ENCODE measurements at regions not wholly inside any gene's neighbourhood (a gene's known extent, or its start where the extent isn't known, plus 50 kb on each side); places are given as distances from the start of the nearest gene placed in this dataset.
A peak's percentile ranks its signal among the peaks of the same experiment; 100 is the strongest.

DNA sequence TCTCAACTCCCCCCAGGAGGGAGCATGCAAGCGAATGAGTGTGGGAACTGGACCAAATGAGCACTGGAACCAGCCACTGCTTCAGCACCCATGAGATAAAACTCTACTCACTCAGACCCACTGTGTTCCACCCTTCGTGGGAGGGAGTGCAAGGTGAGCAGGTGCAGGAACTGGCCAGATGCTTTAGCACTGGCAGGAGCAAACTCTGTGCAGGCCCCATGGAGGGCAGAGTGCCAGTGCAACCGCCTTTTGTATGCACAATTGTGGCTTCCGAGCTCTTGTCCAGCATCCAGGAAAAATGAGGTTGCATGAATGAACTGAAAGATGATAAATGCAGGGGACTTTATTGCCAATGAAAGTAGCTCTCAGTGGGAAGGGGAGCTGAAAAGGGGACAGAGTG lies 67.4 kb upstream of the CCDC112 start:
- H3K4me1 ChIP-seq (ENCODE audit: control insufficient read depth in 1 of 2, insufficient read depth in 2 of 2, low read length in 2 of 2), result peaks cover 0 to 4% of the 10 kb centered on the region in 2 donors
- H3K9ac ChIP-seq (ENCODE audit: low read depth in 1 of 2, low read length in 2 of 2), result no peak overlapping the region
- no peaks in the 10 kb centered on the region for H3K36me3 ChIP-seq (ENCODE audit: control insufficient read depth in 1 of 2, insufficient read depth in 2 of 2, low read length in 2 of 2)
- no peak overlapping the region for H3K4me3 ChIP-seq (ENCODE audit: low read depth in 1 of 2, low read length in 2 of 2)
- H3K27me3 ChIP-seq (ENCODE audit: control insufficient read depth in 1 of 2, insufficient read depth in 2 of 2, low read length in 2 of 2), result no peaks in the 10 kb centered on the region
- H3K27ac ChIP-seq (ENCODE audit: low read depth, low read length), result no peak overlapping the region
- H3K9me3 ChIP-seq (ENCODE audit: control insufficient read depth in 1 of 2, low read length in 2 of 2), result no peaks in the 10 kb centered on the region

DNA sequence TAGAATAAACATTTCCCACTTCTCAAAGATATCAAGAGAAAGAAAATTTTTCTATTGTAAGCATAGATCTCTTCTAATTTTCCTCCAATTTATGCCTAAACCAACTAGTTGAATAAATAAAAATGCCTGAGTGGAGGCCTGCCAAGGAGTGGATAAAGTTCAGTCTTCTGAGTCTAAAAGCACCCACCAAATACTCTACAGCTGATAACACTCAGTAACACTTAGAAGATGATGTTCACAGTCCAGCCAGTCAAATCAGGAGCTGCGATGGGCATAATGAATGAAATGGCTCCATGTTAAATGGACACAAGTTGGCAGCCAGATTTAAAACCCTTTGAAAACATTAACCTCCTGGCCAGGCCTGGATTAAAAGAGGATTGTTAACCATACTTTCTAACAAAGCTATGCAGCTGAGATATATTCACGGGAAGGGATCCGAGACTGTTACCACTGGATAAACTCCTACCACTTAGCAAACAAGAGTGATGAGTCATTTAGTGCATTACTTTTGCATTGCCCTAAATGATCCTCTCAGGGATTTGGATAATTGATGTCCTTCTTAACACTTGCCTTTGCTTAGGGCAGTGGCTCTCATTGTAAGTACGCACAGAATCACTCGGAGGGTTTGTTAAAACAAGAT lies 63.7 kb upstream of the CCDC112 start:
- H3K9ac ChIP-seq (ENCODE audit: low read depth in 1 of 2, low read length in 2 of 2), result no peak overlapping the region
- H3K36me3 ChIP-seq (ENCODE audit: control insufficient read depth in 1 of 2, insufficient read depth in 2 of 2, low read length in 2 of 2), result no peaks in the 10 kb centered on the region
- H3K27me3 ChIP-seq (ENCODE audit: control insufficient read depth in 1 of 2, insufficient read depth in 2 of 2, low read length in 2 of 2), result no peaks in the 10 kb centered on the region
- H3K9me3 ChIP-seq (ENCODE audit: control insufficient read depth in 1 of 2, low read length in 2 of 2), result no peaks in the 10 kb centered on the region
- no peak overlapping the region for H3K27ac ChIP-seq (ENCODE audit: low read depth, low read length)
- H3K4me3 ChIP-seq (ENCODE audit: low read depth in 1 of 2, low read length in 2 of 2), result no peak overlapping the region
- H3K4me1 ChIP-seq (ENCODE audit: control insufficient read depth in 1 of 2, insufficient read depth in 2 of 2, low read length in 2 of 2), result peaks cover 0 to 4% of the 10 kb centered on the region in 2 donors

DNA sequence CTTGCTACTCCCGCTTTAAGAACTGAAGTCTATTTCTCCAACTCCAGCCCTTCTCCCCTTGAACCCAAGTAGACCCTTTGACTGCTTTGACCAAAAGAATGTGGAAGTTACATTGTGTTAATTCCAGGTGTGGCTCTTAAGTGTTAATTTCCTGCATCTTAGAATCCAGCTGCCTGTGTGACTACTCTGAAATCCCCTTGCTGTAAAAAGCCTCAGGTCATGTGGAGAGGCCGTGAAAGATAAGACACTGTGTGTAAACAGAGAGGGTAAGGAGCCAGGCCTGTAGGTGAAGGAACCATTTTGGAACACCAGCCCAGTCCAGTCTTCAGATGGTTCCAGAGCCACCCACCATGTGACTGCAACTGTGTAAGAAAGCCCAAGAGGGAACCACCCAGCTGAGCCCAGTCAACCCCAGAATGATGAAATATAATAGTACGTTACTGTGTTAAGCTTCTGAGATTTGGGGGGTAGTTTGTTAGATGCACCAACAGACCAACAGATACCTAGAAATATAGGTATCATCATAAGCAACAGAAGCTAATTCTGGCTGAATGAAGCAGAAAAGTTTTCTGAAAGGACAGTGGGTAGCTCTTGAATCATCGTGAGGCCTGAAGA lies 59.4 kb upstream of the CCDC112 start:
- Histone ChIP-seq H3K36me3 (ENCODE audit: control insufficient read depth in 1 of 2, insufficient read depth in 2 of 2, low read length in 2 of 2) (no peaks in the 10 kb centered on the region), H3K4me3 (ENCODE audit: low read depth in 1 of 2, low read length in 2 of 2) (no peak overlapping the region), H3K9ac (ENCODE audit: low read depth in 1 of 2, low read length in 2 of 2) (no peak overlapping the region), H3K4me1 (ENCODE audit: control insufficient read depth in 1 of 2, insufficient read depth in 2 of 2, low read length in 2 of 2) (peaks cover 0 to 18% of the 10 kb centered on the region in 2 donors), H3K9me3 (ENCODE audit: control insufficient read depth in 1 of 2, low read length in 2 of 2) (no peaks in the 10 kb centered on the region), H3K27me3 (ENCODE audit: control insufficient read depth in 1 of 2, insufficient read depth in 2 of 2, low read length in 2 of 2) (no peaks in the 10 kb centered on the region), H3K27ac (ENCODE audit: low read depth, low read length) (no peak overlapping the region)

DNA sequence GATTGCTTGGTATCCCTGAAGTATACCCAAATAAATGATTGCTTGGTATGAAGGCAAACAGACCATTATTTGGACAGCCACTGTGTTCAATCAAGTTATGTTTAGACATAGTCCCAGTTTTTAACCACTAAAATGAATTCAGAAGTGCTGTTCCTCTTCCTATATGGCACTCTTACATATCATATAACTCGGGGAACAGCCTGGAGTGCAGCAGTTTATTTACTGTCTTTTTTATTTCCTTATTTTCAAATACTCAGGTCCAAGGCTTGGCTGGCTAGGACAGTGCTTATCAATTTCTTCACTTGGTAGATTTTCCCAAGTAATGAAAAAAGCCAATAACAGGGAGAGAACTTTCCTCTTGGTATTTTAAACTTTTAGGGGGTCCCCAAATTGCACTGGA lies 58.6 kb upstream of the CCDC112 start:
- H3K9me3 ChIP-seq (ENCODE audit: control insufficient read depth in 1 of 2, low read length in 2 of 2), result no peaks in the 10 kb centered on the region
- peaks cover 0 to 18% of the 10 kb centered on the region in 2 donors for H3K4me1 ChIP-seq (ENCODE audit: control insufficient read depth in 1 of 2, insufficient read depth in 2 of 2, low read length in 2 of 2)
- no peak overlapping the region for H3K4me3 ChIP-seq (ENCODE audit: low read depth in 1 of 2, low read length in 2 of 2)
- no peak overlapping the region for H3K9ac ChIP-seq (ENCODE audit: low read depth in 1 of 2, low read length in 2 of 2)
- H3K36me3 ChIP-seq (ENCODE audit: control insufficient read depth in 1 of 2, insufficient read depth in 2 of 2, low read length in 2 of 2), result no peaks in the 10 kb centered on the region
- no peak overlapping the region for H3K27ac ChIP-seq (ENCODE audit: low read depth, low read length)
- no peaks in the 10 kb centered on the region for H3K27me3 ChIP-seq (ENCODE audit: control insufficient read depth in 1 of 2, insufficient read depth in 2 of 2, low read length in 2 of 2)

DNA sequence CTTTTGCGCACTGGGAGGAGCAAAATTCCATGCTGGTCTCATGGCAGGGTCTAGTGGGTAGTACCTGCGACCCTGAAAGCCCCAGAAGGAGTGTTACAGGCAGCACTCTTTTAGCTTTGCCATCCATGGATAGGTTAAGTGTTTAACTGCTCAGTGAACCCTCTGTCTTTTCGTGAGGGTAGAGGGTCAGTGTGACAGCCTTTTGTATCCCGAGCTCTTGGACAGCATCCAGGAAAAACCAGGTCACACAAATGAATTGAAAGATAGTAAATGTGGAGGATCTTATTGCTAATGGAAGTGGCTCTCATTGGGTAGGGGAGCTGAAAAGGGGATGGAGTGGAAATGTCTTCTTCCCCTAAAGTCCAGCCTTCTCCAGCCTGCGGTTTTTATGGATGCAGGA lies 57.8 kb upstream of the CCDC112 start:
- H3K27me3 ChIP-seq (ENCODE audit: control insufficient read depth in 1 of 2, insufficient read depth in 2 of 2, low read length in 2 of 2), result no peaks in the 10 kb centered on the region
- H3K4me3 ChIP-seq (ENCODE audit: low read depth in 1 of 2, low read length in 2 of 2), result no peak overlapping the region
- no peak overlapping the region for H3K9ac ChIP-seq (ENCODE audit: low read depth in 1 of 2, low read length in 2 of 2)
- no peaks in the 10 kb centered on the region for H3K9me3 ChIP-seq (ENCODE audit: control insufficient read depth in 1 of 2, low read length in 2 of 2)
- H3K36me3 ChIP-seq (ENCODE audit: control insufficient read depth in 1 of 2, insufficient read depth in 2 of 2, low read length in 2 of 2), result no peaks in the 10 kb centered on the region
- no peak overlapping the region for H3K27ac ChIP-seq (ENCODE audit: low read depth, low read length)
- peaks cover 0 to 26% of the 10 kb centered on the region in 2 donors for H3K4me1 ChIP-seq (ENCODE audit: control insufficient read depth in 1 of 2, insufficient read depth in 2 of 2, low read length in 2 of 2)

DNA sequence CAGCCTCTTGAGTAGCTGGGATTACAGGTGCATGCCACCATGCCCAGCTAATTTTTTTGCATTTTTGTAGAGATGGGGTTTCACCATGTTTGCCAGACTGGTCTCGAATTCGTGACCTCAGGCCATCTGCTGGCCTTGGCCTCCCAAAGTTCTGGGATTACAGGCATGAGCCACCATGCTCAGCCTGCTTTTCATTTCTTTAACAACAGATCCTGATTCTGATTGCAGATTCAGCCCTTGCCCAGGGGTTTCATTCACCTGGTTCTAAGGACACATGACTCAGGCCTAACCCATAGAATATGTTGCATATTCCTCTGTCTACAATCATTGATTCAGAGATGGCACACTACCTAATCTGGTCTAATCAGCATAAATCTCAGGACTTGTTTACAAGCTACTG lies 56.1 kb upstream of the CCDC112 start:
- no peak overlapping the region for H3K9ac ChIP-seq (ENCODE audit: low read depth in 1 of 2, low read length in 2 of 2)
- no peak overlapping the region for H3K4me3 ChIP-seq (ENCODE audit: low read depth in 1 of 2, low read length in 2 of 2)
- no peaks in the 10 kb centered on the region for H3K27me3 ChIP-seq (ENCODE audit: control insufficient read depth in 1 of 2, insufficient read depth in 2 of 2, low read length in 2 of 2)
- no peaks in the 10 kb centered on the region for H3K36me3 ChIP-seq (ENCODE audit: control insufficient read depth in 1 of 2, insufficient read depth in 2 of 2, low read length in 2 of 2)
- H3K9me3 ChIP-seq (ENCODE audit: control insufficient read depth in 1 of 2, low read length in 2 of 2), result no peaks in the 10 kb centered on the region
- no peak overlapping the region for H3K27ac ChIP-seq (ENCODE audit: low read depth, low read length)
- H3K4me1 ChIP-seq (ENCODE audit: control insufficient read depth in 1 of 2, insufficient read depth in 2 of 2, low read length in 2 of 2), result peaks cover 12 to 35% of the 10 kb centered on the region in 2 donors

DNA sequence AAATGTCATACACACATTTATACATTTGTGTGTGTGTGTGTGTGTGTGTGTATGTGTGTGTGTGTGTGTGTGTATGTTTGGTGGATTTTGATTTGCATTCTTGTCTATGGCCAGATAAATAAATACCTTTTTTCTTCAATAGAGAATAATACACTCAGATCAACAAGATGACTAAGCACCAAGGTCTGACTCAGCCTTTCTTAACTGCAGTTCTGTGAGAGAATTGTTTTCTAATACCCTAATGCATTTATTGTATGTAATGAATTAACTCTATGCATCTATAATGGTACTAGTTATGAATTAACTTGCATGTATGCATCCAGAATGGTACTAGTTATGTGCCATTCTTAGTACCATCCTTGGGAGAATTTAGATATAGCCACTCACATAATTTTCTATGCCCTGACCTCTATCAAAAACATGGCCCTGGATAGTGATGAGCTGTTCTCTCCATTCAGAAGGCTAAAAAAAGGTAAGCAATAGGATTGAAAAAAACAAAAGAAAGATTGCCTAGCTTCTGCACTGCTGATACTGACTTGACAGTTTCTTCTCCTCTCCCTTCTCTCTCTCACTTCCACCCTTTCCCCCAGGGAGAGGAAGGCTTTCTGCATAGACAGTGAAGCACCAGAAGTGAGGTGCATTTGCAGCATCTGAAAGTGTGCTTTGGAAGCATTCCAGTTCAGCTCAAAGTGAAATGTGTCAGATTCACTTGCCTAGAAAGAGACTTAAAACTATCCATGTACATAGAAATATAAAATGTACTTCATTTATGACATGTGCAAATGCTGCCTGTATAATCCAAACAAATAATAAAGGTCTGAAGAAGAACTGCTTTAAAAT lies 55.1 kb upstream of the CCDC112 start:
- no peaks in the 10 kb centered on the region for H3K27me3 ChIP-seq (ENCODE audit: control insufficient read depth in 1 of 2, insufficient read depth in 2 of 2, low read length in 2 of 2)
- no peak overlapping the region for H3K9ac ChIP-seq (ENCODE audit: low read depth in 1 of 2, low read length in 2 of 2)
- H3K4me1 ChIP-seq (ENCODE audit: control insufficient read depth in 1 of 2, insufficient read depth in 2 of 2, low read length in 2 of 2), result peaks cover 12 to 35% of the 10 kb centered on the region in 2 donors
- H3K27ac ChIP-seq (ENCODE audit: low read depth, low read length), result no peak overlapping the region
- no peaks in the 10 kb centered on the region for H3K36me3 ChIP-seq (ENCODE audit: control insufficient read depth in 1 of 2, insufficient read depth in 2 of 2, low read length in 2 of 2)
- H3K4me3 ChIP-seq (ENCODE audit: low read depth in 1 of 2, low read length in 2 of 2), result no peak overlapping the region
- no peaks in the 10 kb centered on the region for H3K9me3 ChIP-seq (ENCODE audit: control insufficient read depth in 1 of 2, low read length in 2 of 2)

DNA sequence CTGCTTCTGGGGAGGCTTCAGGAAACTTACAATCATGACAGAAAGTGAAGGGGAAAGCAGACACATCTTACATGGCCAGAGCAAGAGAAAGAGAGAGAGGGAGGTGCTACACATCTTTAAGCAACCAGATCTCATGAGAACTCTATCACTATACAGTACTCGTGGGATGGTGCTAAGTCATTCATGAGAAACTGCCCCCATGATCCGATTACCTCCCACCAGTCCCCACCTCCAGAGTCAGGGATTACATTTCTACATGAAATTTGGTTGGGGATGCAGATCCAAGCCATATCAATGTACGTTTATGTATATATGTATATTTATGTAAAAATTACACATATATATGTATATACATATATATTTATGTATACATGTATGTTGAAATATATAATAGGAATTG lies 54.4 kb upstream of the CCDC112 start:
- Histone ChIP-seq H3K4me3 (ENCODE audit: low read depth in 1 of 2, low read length in 2 of 2) (no peak overlapping the region), H3K4me1 (ENCODE audit: control insufficient read depth in 1 of 2, insufficient read depth in 2 of 2, low read length in 2 of 2) (peaks cover 12 to 38% of the 10 kb centered on the region in 2 donors), H3K9me3 (ENCODE audit: control insufficient read depth in 1 of 2, low read length in 2 of 2) (no peaks in the 10 kb centered on the region), H3K27me3 (ENCODE audit: control insufficient read depth in 1 of 2, insufficient read depth in 2 of 2, low read length in 2 of 2) (no peaks in the 10 kb centered on the region), H3K9ac (ENCODE audit: low read depth in 1 of 2, low read length in 2 of 2) (no peak overlapping the region), H3K36me3 (ENCODE audit: control insufficient read depth in 1 of 2, insufficient read depth in 2 of 2, low read length in 2 of 2) (no peaks in the 10 kb centered on the region), H3K27ac (ENCODE audit: low read depth, low read length) (no peak overlapping the region)

DNA sequence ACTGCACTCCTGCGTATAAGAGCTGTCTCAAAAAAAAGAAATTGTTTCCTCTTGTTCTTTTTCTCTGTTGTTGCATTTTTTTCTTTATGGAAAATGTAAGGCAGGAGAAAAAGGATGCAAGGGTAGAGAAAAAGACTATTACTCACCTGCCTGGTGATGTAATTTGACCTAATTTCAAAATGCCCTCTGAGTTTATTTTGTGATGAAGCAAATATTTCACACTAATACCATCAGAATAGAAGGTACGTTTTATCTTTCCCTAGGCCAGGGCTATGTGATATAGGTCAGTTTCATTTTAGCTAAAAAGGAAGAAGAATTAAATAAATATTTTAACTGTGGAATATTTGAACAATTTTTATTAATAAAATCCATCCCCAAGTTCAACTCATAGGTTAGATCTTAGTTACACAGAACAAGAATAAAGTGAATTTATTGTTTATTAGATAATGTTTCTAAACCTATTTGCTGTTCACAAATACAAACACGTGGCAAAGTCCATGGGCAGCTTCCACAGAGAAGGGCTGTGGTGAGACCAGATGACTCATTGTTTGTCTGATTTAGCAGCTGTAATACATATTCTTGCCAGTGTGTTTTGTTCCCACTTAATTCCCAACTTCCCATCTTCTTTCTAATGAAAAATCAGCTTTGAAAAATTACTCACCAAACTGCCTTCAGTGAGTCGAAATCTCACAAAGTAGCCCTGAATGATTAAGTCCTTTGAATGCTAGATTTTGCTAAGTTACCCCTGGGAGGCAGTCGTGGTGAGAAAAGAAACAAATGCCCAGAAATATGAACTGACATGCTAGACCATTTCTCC lies 52.8 kb upstream of the CCDC112 start:
- H3K36me3 ChIP-seq (ENCODE audit: control insufficient read depth in 1 of 2, insufficient read depth in 2 of 2, low read length in 2 of 2), result no peaks in the 10 kb centered on the region
- peak overlapping the region in 1 of 2 donors; percentile 7 for H3K4me3 ChIP-seq (ENCODE audit: low read depth in 1 of 2, low read length in 2 of 2)
- no peaks in the 10 kb centered on the region for H3K9me3 ChIP-seq (ENCODE audit: control insufficient read depth in 1 of 2, low read length in 2 of 2)
- H3K4me1 ChIP-seq (ENCODE audit: control insufficient read depth in 1 of 2, insufficient read depth in 2 of 2, low read length in 2 of 2), result peaks cover 12 to 33% of the 10 kb centered on the region in 2 donors
- no peak overlapping the region for H3K27ac ChIP-seq (ENCODE audit: low read depth, low read length)
- H3K9ac ChIP-seq (ENCODE audit: low read depth in 1 of 2, low read length in 2 of 2), result no peak overlapping the region
- H3K27me3 ChIP-seq (ENCODE audit: control insufficient read depth in 1 of 2, insufficient read depth in 2 of 2, low read length in 2 of 2), result no peaks in the 10 kb centered on the region
